ENCODE measurements at regions not wholly inside any gene's neighbourhood (a gene's known extent, or its start where the extent isn't known, plus 50 kb on each side); places are given as distances from the start of the nearest gene placed in this dataset.

GRCh38 chr13:99125326-99125915 lies 75.2 kb upstream of the UBAC2 start:
- DNase-seq: no peak

- DNase-seq: no peak
Observed at GRCh38 chr13:99126821-99127220, 73.8 kb upstream of the UBAC2 start.

- no peak for DNase-seq
Observed at GRCh38 chr13:99129050-99129449, 71.6 kb upstream of the UBAC2 start.

GRCh38 chr13:99129951-99130350 lies 70.7 kb upstream of the UBAC2 start:
- no peak for DNase-seq

GRCh38 chr13:99131410-99131809 lies 69.2 kb upstream of the UBAC2 start:
- no peak for DNase-seq

GRCh38 chr13:99132295-99132835 lies 68.3 kb upstream of the UBAC2 start:
- no peak for DNase-seq

GRCh38 chr13:99133230-99133629 lies 67.4 kb upstream of the UBAC2 start:
- no peak for DNase-seq

GRCh38 chr13:99133848-99134247 lies 66.8 kb upstream of the UBAC2 start:
- no peak for DNase-seq

GRCh38 chr13:99135591-99135990 lies 65.1 kb upstream of the UBAC2 start:
- no peak for DNase-seq

GRCh38 chr13:99136427-99136954 lies 64.2 kb upstream of the UBAC2 start:
- no peak for DNase-seq

- DNase-seq: no peak
Observed at GRCh38 chr13:99140831-99141230, 59.8 kb upstream of the UBAC2 start.

GRCh38 chr13:99143904-99144303 lies 56.8 kb upstream of the UBAC2 start:
- DNase-seq: no peak

- no peak for DNase-seq
Observed at GRCh38 chr13:99144306-99144705, 56.3 kb upstream of the UBAC2 start.

GRCh38 chr13:99145461-99145860 lies 55.2 kb upstream of the UBAC2 start:
- DNase-seq: no peak

- no peak for DNase-seq
Observed at GRCh38 chr13:99150575-99151361, 49.9 kb upstream of the UBAC2 start.
